Upper lobe of right lung (tissue), 1 donor: ENCODE measurements at regions not wholly inside any gene's neighbourhood (a gene's known extent, or its start where the extent isn't known, plus 50 kb on each side); places are given as distances from the start of the nearest gene placed in this dataset.

Source experiments
- ATAC-seq: fragments of 200-7000 bp; cut with Tn5 transposase; one replicate; pipeline ENCODE4 v1.9.1; 2020; ENCODE audit warnings: mild to moderate bottlenecking, moderate library complexity
- DNase-seq: peaks from one replicate; pipeline ENCODE4 v3.0.0-alpha.2; 2020
- H3K27ac ChIP-seq: fragments of 200-600 bp; one replicate; pipeline ENCODE4 v1.8.0; 2022
- H3K27me3 ChIP-seq: fragments of 200-600 bp; one replicate; pipeline ENCODE4 v1.8.0; 2022; ENCODE audit warnings: mild to moderate bottlenecking
- H3K36me3 ChIP-seq: fragments of 200-600 bp; one replicate; pipeline ENCODE4 v1.8.0; 2022
- H3K4me1 ChIP-seq: fragments of 200-600 bp; one replicate; pipeline ENCODE4 v1.8.0; 2022
- H3K4me3 ChIP-seq: fragments of 200-600 bp; one replicate; pipeline ENCODE4 v1.8.0; 2022; ENCODE audit warnings: mild to moderate bottlenecking
- H3K9me3 ChIP-seq: fragments of 200-600 bp; one replicate; pipeline ENCODE4 v1.8.0; 2022
- CTCF ChIP-seq: fragments of 200-600 bp; IDR thresholded peaks from one replicate; pipeline ENCODE4 v1.8.0; 2022; ENCODE audit warnings: antibody characterized with exemption
- intact Hi-C: fragments of 100-400 bp; cut with DNase I; formaldehyde crosslinking; loops from one replicate; pipeline ENCODE4 v1.11.0; 2022
- donor health status: DM: no; HTN: yes; CAD: no; lungs with severe emphysema.

- no peak for TF ChIP-seq CTCF
- no peaks in the 10 kb centered on the region for H3K9me3 ChIP-seq
- DNase-seq (no peak), ATAC-seq (no peak)
- intact Hi-C loops = no loop called here
- no peaks in the 10 kb centered on the region for H3K36me3 ChIP-seq
- no peaks in the 10 kb centered on the region for H3K4me1 ChIP-seq
- no peak overlapping the region for H3K4me3 ChIP-seq
- no peak overlapping the region for H3K27ac ChIP-seq
- no peaks in the 10 kb centered on the region for H3K27me3 ChIP-seq
These were observed 199.2 kb upstream of the SLC39A10 start for GRCh38 chr2:195457873-195458272.

- Histone ChIP-seq H3K36me3 (no peaks in the 10 kb centered on the region), H3K4me3 (no peak overlapping the region), H3K27ac (no peak overlapping the region), H3K27me3 (no peaks in the 10 kb centered on the region), H3K4me1 (no peaks in the 10 kb centered on the region), H3K9me3 (no peaks in the 10 kb centered on the region)
- intact Hi-C loops = no loop called here
- ATAC-seq = no peak
- DNase-seq = no peak
- no peak for TF ChIP-seq CTCF
These were observed 200.3 kb upstream of the SLC39A10 start for GRCh38 chr2:195456771-195457170.

GRCh38 chr2:195451160-195451559 is 205.9 kb upstream of the SLC39A10 start:
- no peak for DNase-seq
- intact Hi-C loops = no loop called here
- H3K36me3 ChIP-seq = no peaks in the 10 kb centered on the region
- no peaks in the 10 kb centered on the region for H3K27me3 ChIP-seq
- no peak for ATAC-seq
- no peaks in the 10 kb centered on the region for H3K9me3 ChIP-seq
- no peak overlapping the region for H3K27ac ChIP-seq
- no peak for TF ChIP-seq CTCF
- no peaks in the 10 kb centered on the region for H3K4me1 ChIP-seq
- H3K4me3 ChIP-seq = no peak overlapping the region

- no peaks in the 10 kb centered on the region for H3K27me3 ChIP-seq
- H3K4me1 ChIP-seq = no peaks in the 10 kb centered on the region
- ATAC-seq = no peak
- no peak overlapping the region for H3K4me3 ChIP-seq
- no peaks in the 10 kb centered on the region for H3K36me3 ChIP-seq
- H3K27ac ChIP-seq = no peak overlapping the region
- intact Hi-C loops = no loop called here
- DNase-seq = no peak
- TF ChIP-seq CTCF = no peak
- no peaks in the 10 kb centered on the region for H3K9me3 ChIP-seq
These were observed 206.4 kb upstream of the SLC39A10 start for GRCh38 chr2:195450552-195451113.

- intact Hi-C loops = no loop called here
- ATAC-seq (no peak), DNase-seq (no peak)
- no peaks in the 10 kb centered on the region for H3K36me3 ChIP-seq
- H3K4me3 ChIP-seq = no peak overlapping the region
- H3K9me3 ChIP-seq = no peaks in the 10 kb centered on the region
- no peak for TF ChIP-seq CTCF
- H3K27ac ChIP-seq = no peak overlapping the region
- H3K4me1 ChIP-seq = no peaks in the 10 kb centered on the region
- H3K27me3 ChIP-seq = no peaks in the 10 kb centered on the region
These were observed 209.6 kb upstream of the SLC39A10 start for GRCh38 chr2:195447323-195447975.
